ENCODE measurements at regions not wholly inside any gene's neighbourhood (a gene's known extent, or its start where the extent isn't known, plus 50 kb on each side); places are given as distances from the start of the nearest gene placed in this dataset.

DNA sequence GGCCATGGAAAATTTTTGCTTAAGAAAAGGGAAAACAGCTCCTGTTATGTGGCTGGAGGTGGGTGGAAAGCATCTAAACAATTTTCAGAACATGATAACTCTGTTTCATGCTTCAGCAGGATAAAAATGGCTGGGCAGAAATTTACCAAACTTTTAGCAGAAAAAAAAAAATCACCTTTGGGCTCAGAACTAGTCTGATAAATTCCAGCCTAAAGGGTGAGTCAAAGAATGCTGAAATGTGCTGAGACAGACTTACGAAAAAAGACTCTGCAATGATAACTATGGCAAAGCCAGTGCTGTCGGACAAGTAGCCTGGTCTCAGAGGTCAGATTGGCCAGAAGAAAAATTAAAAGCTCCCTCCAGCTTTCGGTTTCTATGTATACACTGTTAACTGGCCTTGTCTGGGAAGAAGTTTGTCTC lies 123.6 kb downstream of the LRATD1 start:
- no peak for TF ChIP-seq GATA2 (IDR thresholded peaks at IDR 0.05; ENCODE audit: low read depth, low read length)
- no peak for TF ChIP-seq GATA3 (IDR thresholded peaks at IDR 0.05; ENCODE audit: low read depth, low read length)

All from SH-SY5Y (cell line).